Sigmoid colon (tissue), 4 donors: ENCODE measurements at regions not wholly inside any gene's neighbourhood (a gene's known extent, or its start where the extent isn't known, plus 50 kb on each side); places are given as distances from the start of the nearest gene placed in this dataset.

Experiments
- EP300 ChIP-seq, 4 donors: sonication (generic); formaldehyde crosslinking; IDR thresholded peaks; one replicate each; pipeline ENCODE4 v1.6.1; 2017; ENCODE audit warnings: antibody characterized with exemption in 4 of 4
- POLR2A ChIP-seq, 2 donors: fragments of 450-650 bp; IDR thresholded peaks; one replicate each; pipeline ENCODE4 v1.6.1; 2016; ENCODE audit warnings: antibody characterized with exemption in 2 of 2, mild to moderate bottlenecking in 2 of 2, moderate library complexity in 2 of 2
- TF ChIP-seq, protein P1 (sequence below), 4 experiments: fragments of 450-650 bp in 3 of 4; fragments of 200-600 bp in 1 of 4; IDR thresholded peaks; one replicate each; pipeline ENCODE4 v1.5.1; 2016 to 2019; ENCODE audit warnings: antibody characterized with exemption in 4 of 4, mild to moderate bottlenecking in 3 of 4, moderate library complexity in 2 of 4

DNA sequence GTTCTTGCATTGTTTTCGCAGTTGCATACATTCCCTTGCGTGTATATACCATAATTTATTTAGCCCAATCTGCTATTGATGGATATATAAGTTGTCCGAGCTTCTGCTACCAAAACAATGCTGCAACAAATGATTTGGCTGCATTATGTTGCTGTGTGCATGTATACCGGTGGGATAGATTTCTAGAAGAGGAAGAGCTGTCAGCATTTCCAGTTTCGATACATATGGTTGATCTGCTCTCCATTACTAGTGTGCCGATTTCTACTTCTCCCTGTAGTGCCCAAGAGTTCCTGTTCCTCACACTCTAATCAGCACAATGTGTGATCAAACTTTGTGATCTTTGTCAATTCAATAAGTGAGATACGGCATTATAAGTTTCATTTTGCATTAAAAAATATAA lies 92.8 kb upstream of the NMNAT3 start:
- TF ChIP-seq, protein P1, sequence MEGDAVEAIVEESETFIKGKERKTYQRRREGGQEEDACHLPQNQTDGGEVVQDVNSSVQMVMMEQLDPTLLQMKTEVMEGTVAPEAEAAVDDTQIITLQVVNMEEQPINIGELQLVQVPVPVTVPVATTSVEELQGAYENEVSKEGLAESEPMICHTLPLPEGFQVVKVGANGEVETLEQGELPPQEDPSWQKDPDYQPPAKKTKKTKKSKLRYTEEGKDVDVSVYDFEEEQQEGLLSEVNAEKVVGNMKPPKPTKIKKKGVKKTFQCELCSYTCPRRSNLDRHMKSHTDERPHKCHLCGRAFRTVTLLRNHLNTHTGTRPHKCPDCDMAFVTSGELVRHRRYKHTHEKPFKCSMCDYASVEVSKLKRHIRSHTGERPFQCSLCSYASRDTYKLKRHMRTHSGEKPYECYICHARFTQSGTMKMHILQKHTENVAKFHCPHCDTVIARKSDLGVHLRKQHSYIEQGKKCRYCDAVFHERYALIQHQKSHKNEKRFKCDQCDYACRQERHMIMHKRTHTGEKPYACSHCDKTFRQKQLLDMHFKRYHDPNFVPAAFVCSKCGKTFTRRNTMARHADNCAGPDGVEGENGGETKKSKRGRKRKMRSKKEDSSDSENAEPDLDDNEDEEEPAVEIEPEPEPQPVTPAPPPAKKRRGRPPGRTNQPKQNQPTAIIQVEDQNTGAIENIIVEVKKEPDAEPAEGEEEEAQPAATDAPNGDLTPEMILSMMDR (IDR thresholded peaks at IDR 0.05), result no peak
- TF ChIP-seq POLR2A (IDR thresholded peaks at IDR 0.05), result no peak
- TF ChIP-seq EP300 (IDR thresholded peaks at IDR 0.05), result no peak
